GDM1 (cell line): ENCODE measurements at regions not wholly inside any gene's neighbourhood (a gene's known extent, or its start where the extent isn't known, plus 50 kb on each side); places are given as distances from the start of the nearest gene placed in this dataset.

Experiments
- DNase-seq: peaks from one replicate; lab custom pipeline; 2025; lab: John Stamatoyannopoulos, UW

DNA sequence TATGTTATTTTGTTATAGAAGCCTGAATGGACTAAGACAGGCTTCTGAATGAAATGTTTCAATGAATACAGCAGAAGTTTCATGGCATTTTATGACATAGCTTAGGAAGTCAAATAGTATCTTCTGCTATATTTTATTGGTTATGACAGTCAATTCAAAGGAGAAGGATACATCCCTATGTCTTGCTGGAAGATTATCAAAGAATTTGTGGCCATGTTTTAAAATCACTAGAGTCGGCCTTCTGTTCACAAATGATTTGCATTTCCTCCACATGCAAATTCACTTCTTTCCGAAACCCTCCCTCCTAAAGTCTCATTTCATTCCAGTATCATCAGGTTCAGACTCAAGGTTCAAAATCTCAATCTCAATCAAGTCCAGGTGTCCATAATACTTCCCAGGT lies 679.2 kb upstream of the ADAMTS5 start:
- no peak for DNase-seq

- no peak for DNase-seq
Measured at GRCh38 chr21:27645285-27645684, 678.4 kb upstream of the ADAMTS5 start.

- DNase-seq = no peak
Measured at GRCh38 chr21:27643326-27643725, 676.4 kb upstream of the ADAMTS5 start.

DNA sequence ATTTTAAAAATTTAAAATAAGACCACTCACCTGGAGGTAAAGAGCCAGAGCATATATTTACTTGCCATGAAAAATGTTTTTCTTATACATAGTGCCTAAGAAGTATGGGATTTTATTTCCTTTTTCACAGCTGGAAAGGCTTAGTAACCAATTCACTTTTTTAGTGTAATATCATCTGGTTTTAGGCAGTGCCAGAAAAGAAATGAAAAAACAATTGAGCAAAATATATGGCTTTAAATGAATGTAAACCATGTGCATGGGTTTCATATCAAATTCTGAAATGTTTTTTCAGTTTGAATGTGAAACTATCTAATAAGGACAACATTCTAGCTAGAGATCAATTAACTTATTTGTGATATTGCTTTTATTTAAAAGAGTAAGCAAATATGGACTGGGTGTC lies 672.4 kb upstream of the ADAMTS5 start:
- no peak for DNase-seq

GRCh38 chr21:27636656-27637055 lies 669.8 kb upstream of the ADAMTS5 start:
- no peak for DNase-seq

GRCh38 chr21:27633631-27634030 lies 666.7 kb upstream of the ADAMTS5 start:
- DNase-seq = no peak

- no peak for DNase-seq
Measured at GRCh38 chr21:27631471-27631870, 664.6 kb upstream of the ADAMTS5 start.

DNA sequence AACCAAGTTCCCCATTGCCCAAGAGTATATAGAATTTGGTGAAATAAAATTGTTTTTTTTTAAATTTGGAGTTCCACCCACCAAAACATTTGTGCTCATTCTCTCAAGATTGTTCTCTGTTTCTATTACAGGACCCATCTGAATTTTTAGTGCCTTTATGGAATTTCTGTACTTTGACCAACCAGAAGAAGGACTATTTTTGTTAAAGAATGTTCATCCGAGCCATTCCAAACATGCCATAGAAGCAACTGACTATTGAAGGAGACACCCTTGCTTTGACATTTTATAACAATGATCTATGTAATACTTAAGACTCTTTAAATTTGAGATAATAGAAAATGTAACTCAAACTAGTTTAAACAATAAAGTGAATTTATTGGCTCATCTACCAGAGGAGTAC lies 655.7 kb upstream of the ADAMTS5 start:
- no peak for DNase-seq

GRCh38 chr21:27614231-27614630 lies 647.3 kb upstream of the ADAMTS5 start:
- DNase-seq = no peak

- DNase-seq = no peak
Measured at GRCh38 chr21:27606422-27606821, 639.5 kb upstream of the ADAMTS5 start.

- no peak for DNase-seq
Measured at GRCh38 chr21:27596196-27596595, 629.3 kb upstream of the ADAMTS5 start.

- DNase-seq = no peak
Measured at GRCh38 chr21:27595716-27596115, 628.8 kb upstream of the ADAMTS5 start.

GRCh38 chr21:27590271-27590670 lies 623.4 kb upstream of the ADAMTS5 start:
- DNase-seq = no peak

- no peak for DNase-seq
Measured at GRCh38 chr21:27589781-27590180, 622.9 kb upstream of the ADAMTS5 start.

DNA sequence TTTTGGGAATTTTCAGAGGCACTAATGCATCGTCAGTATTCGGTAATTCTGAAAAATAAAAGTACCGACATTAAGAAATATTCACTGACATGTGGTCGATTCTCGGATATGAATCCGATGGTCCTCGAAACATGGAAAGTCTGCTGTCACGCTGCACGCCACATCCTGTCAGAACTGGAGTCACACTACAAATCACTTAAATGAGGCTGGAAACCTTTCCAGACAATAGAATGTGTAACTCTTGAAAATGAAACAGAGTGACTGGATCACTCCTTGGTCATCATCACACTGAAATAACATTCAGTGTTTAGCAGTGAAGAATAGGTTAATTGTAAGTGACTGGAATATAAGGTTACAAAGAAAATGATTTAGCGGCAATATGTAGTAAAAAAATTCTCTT lies 620.1 kb upstream of the ADAMTS5 start:
- no peak for DNase-seq

DNA sequence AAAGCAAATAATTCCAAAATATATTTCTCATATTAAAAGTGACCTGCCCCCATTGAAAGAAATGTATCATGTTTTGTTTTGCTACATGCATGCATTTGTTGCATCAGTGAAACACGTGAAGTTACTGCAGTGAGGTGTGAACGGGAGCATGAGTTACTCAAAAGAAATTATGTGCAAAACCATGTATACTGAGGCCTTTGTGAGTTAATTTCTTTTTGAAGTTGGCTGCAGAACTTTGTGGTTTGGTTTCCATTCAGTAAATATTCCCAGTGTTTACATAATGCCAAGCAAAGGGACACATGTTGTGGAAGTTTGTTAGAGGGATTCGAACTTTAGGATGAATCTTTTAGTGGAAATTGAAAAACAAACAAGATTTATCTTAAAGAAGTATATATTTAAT lies 619.4 kb upstream of the ADAMTS5 start:
- no peak for DNase-seq

GRCh38 chr21:27584256-27584655 lies 617.4 kb upstream of the ADAMTS5 start:
- no peak for DNase-seq

- no peak for DNase-seq
Measured at GRCh38 chr21:27582948-27583430, 616.1 kb upstream of the ADAMTS5 start.

DNA sequence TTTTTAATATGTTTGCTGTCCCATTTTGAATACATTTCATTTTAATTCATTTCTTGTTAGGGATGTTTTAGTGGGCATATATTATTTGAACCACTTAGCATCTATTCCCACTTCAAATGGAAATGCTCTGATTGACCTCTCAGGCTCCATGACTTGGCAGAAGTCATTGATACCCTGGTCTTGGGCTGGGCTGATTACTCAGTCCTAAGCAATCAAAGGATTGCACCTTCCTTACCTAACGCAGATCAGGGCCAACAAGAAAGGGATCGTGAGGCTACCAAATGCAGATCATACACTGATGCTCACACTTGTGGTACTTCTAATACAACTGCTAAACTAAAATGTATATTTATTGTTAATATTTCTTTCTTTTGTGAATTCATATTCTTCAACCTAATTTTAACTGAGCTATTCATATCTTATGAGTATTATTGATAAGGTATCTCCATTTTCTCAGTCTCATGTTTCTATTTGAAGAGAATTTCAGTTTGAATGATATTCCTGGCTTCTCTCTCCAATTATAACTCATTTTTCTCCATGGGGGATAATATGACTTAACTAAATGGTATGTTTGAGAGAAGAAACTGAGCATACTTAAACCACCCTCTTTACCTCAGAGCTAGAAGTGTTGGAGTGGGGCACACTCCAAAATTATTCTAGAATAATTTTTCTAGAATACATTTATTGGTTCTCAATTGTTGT lies 615.5 kb upstream of the ADAMTS5 start:
- no peak for DNase-seq

DNA sequence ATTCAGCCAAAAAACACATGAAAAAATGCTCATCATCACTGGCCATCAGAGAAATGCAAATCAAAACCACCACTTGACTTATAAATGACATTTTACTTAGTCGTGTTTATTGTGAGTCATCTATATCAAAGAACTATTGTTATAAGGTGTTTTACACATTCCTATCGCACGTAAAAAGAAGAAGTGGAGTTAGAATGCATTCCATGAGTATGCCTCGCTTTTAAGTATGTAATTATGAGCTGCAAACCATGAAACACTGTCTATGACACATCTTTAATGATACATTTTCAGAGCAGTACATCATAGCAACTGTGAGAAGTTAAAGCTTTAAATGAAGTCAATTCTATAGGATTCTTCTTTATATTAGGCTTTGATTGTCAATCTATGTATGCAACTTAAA lies 614.3 kb upstream of the ADAMTS5 start:
- no peak for DNase-seq

DNA sequence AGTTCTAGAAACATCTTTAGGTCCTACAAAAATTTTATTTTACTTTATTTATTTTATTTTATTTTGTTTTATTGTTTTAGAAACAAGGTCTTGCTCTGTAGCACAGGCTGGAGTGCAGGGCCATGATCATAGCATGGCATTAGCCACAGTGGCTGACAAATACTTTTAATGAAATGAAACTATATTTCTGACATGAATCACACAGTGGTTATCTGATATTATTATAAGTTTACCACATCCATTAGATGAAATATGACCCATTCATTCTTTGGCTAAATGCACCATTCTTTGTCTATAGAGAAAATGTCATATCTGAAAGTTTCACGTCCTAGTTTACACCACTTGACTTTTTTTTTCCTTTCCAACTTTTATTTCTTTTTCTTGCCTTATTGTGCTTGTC lies 613.4 kb upstream of the ADAMTS5 start:
- no peak for DNase-seq

- no peak for DNase-seq
Measured at GRCh38 chr21:27578741-27579265, 611.9 kb upstream of the ADAMTS5 start.

GRCh38 chr21:27572696-27573095 lies 605.8 kb upstream of the ADAMTS5 start:
- no peak for DNase-seq

DNA sequence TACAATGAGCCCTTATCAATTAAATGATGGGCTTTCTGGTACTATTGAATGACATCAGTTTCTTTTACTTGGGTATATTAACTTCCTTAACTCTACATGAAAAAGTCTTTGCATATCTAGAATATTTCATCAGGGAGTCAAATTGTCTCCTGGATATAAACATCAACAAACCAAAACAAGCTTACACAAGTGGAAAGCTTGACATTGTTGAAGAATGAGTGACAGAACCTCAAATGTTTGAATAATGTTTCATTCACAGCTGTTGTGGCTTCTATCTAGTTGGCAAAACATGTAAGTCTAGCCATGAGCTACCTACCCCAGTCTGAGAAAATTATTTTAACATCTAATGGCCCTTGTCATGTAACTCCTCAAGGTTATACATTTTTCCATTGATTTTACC lies 604.8 kb upstream of the ADAMTS5 start:
- DNase-seq = no peak
